NT2/D1 (cell line): ENCODE measurements at regions not wholly inside any gene's neighbourhood (a gene's known extent, or its start where the extent isn't known, plus 50 kb on each side); places are given as distances from the start of the nearest gene placed in this dataset.

Experiments
- DNase-seq: peaks from one replicate; pipeline ENCODE4 v3.0.0-alpha.2; 2011; ENCODE audit warnings: low read depth, low spot score
- H3K27me3 ChIP-seq: 2 replicates; pipeline ENCODE4 v1.6.0; 2011; ENCODE audit warnings: mild to moderate bottlenecking; ENCODE audit not compliant: insufficient read length, insufficient read depth
- H3K36me3 ChIP-seq: 2 replicates; pipeline ENCODE4 v1.6.1; 2011; ENCODE audit warnings: mild to moderate bottlenecking, low read length, mixed read lengths; ENCODE audit not compliant: insufficient read depth, insufficient read length
- H3K4me1 ChIP-seq: 2 replicates; pipeline ENCODE4 v1.5.1; 2011; ENCODE audit not compliant: insufficient read depth, insufficient read length
- H3K4me3 ChIP-seq: 2 replicates; pipeline ENCODE4 v1.5.1; 2011; ENCODE audit warnings: low read depth; ENCODE audit not compliant: insufficient read length
- H3K9ac ChIP-seq: 2 replicates; pipeline ENCODE4 v1.6.0; 2011; ENCODE audit warnings: low read depth; ENCODE audit not compliant: insufficient read length
- H3K9me3 ChIP-seq: 2 replicates; pipeline ENCODE4 v1.5.1; 2011; ENCODE audit warnings: mild to moderate bottlenecking, low read length; ENCODE audit not compliant: insufficient read depth
- SUZ12 ChIP-seq: IDR thresholded peaks from 2 replicates; pipeline ENCODE4 v1.6.1; 2011; ENCODE audit not compliant: insufficient read length, insufficient read depth; ENCODE audit errors: extremely low read depth
- YY1 ChIP-seq: IDR thresholded peaks from 2 replicates; pipeline ENCODE4 v1.6.1; 2011; ENCODE audit not compliant: insufficient read length, insufficient read depth
- ZNF274 ChIP-seq: IDR thresholded peaks from 2 replicates; pipeline ENCODE4 v1.6.1; 2011; ENCODE audit warnings: mild to moderate bottlenecking, low read depth, low read length

DNA sequence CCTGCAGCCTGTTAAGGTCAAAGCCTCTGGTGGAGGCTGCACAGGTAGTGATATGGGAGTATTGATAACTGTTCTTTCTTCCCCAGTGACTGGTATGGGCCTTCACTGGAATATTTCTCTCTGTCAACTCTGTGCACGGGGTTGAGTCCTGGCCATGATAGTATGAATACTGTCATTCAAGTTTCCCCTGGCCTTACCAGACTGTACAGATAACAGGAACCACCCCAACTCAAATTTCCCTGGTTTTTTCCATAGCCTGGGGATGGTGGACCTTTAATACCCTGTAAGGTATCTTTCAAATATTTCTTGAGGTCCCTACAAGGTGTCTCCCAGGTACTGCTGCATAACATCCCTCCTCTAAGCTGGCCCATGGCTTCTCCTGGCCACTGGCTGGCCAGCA is 51.4 kb upstream of the TNFAIP3 start:
- no peaks in the 10 kb centered on the region for H3K36me3 ChIP-seq
- no peaks in the 10 kb centered on the region for H3K27me3 ChIP-seq
- TF ChIP-seq ZNF274: no peak
- no peak for TF ChIP-seq SUZ12
- TF ChIP-seq YY1: no peak
- no peak overlapping the region for H3K4me3 ChIP-seq
- H3K9me3 ChIP-seq: no peaks in the 10 kb centered on the region
- H3K4me1 ChIP-seq: no peaks in the 10 kb centered on the region
- no peak overlapping the region for H3K9ac ChIP-seq
- no peak for DNase-seq

DNA sequence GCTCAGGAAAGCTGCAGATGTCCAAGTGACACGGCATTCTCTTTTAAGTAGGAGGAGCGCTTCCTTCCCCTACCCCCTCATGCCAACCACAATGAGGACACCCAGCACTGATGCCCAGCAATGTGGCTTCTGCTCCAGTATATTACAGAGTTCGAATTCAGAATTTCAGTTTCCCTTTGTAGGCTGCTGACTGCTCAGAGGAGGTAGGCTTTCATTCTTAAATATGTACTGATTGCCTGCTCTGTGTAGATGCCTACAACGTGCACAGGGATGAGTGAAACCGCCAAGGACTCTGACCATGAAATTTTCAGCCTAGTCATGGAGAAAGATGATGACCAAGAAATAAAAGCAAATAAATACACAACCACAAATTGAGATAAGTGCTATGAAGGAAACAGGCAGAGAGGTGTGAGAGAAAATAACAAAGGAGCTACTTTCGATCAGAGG is 50.9 kb upstream of the TNFAIP3 start:
- H3K9me3 ChIP-seq: no peaks in the 10 kb centered on the region
- H3K4me3 ChIP-seq: no peak overlapping the region
- TF ChIP-seq SUZ12 (no peak), YY1 (no peak), ZNF274 (no peak)
- H3K4me1 ChIP-seq: no peaks in the 10 kb centered on the region
- H3K9ac ChIP-seq: no peak overlapping the region
- no peaks in the 10 kb centered on the region for H3K36me3 ChIP-seq
- H3K27me3 ChIP-seq: no peaks in the 10 kb centered on the region
- no peak for DNase-seq

DNA sequence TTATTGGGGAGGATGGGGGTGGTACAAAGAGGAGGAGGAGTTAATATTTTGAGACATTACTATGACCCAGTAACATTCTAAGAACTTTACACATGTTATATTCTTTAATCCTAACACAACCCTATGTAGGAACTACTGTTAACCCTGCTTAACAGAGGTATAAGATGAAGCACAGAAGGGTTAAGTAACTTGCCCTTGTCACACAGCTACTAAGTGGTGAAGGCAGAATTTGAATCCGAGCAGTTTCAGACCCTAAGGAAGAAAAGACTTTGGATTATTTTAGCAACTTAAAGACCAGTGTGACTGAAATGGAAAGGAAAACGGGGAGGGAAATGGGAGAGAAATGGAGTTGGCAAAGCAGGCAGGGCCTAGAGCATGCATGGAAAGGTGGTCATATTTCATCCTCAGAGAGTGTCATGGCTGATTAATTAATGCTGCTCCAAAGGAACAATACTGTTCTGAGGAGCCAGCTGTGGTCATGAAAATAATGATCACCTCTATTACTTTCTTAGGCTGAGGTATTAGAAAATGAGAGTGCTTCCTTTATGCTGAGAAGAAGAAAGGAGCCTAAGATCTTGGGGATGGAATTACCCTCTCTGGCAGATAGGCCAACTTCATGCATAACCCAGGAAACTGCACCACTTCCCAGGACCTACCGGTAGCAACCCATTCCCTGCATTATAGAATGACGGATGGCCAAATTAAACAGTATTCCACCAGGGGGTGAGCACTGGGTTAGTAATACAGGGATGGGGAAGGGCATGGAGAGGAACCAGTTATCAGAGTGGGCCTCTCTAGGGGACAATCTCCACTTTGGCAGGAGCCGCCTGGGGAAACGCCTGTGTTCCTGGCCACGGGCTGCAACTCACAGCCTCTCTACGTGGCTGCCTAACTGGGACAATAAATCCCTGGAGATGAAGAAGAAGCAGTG is 50.1 kb upstream of the TNFAIP3 start:
- Histone ChIP-seq H3K9me3 (no peaks in the 10 kb centered on the region), H3K4me3 (no peak overlapping the region), H3K4me1 (no peaks in the 10 kb centered on the region), H3K36me3 (no peaks in the 10 kb centered on the region), H3K9ac (no peak overlapping the region), H3K27me3 (no peaks in the 10 kb centered on the region)
- no peak for DNase-seq
- TF ChIP-seq ZNF274 (no peak), SUZ12 (no peak), YY1 (no peak)
